Stomach (tissue), 4 donors: ENCODE measurements at regions not wholly inside any gene's neighbourhood (a gene's known extent, or its start where the extent isn't known, plus 50 kb on each side); places are given as distances from the start of the nearest gene placed in this dataset.

Source experiments
- POLR2A ChIP-seq, 4 donors: fragments of 450-650 bp; IDR thresholded peaks; one replicate each; pipeline ENCODE4 v1.6.1; 2016; ENCODE audit warnings: antibody characterized with exemption in 4 of 4, control low read depth in 2 of 4, mild to moderate bottlenecking in 1 of 4, moderate library complexity in 1 of 4
- TF ChIP-seq, protein P1 (sequence below), 7 experiments: fragments of 450-650 bp in 4 of 7; fragments of 200-600 bp in 3 of 7; sonication (generic) in 3 of 7; IDR thresholded peaks; one replicate each; pipeline ENCODE4 v1.5.1; 2016 to 2019; ENCODE audit warnings: antibody characterized with exemption in 7 of 7, control low read depth in 2 of 7, mild to moderate bottlenecking in 1 of 7

DNA sequence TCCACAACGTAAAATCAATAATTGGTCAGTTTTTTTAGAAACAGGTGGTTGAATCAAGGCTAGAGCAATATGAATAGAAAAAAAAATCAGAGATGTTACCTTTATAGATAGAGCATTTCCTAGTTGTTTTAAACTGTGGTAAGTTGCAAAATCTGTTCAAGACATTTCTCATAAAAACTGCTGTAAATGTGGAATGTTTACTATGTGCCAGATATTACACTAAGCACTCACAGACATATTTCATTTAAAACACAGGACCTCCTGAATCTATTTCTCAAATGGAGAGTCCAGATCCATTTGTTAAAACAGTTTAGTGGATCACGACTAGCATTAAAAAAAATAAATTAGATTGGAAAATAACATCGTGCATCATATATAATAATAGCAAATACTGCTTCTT is 570.0 kb upstream of the ZNF608 start:
- TF ChIP-seq, protein P1, sequence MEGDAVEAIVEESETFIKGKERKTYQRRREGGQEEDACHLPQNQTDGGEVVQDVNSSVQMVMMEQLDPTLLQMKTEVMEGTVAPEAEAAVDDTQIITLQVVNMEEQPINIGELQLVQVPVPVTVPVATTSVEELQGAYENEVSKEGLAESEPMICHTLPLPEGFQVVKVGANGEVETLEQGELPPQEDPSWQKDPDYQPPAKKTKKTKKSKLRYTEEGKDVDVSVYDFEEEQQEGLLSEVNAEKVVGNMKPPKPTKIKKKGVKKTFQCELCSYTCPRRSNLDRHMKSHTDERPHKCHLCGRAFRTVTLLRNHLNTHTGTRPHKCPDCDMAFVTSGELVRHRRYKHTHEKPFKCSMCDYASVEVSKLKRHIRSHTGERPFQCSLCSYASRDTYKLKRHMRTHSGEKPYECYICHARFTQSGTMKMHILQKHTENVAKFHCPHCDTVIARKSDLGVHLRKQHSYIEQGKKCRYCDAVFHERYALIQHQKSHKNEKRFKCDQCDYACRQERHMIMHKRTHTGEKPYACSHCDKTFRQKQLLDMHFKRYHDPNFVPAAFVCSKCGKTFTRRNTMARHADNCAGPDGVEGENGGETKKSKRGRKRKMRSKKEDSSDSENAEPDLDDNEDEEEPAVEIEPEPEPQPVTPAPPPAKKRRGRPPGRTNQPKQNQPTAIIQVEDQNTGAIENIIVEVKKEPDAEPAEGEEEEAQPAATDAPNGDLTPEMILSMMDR (IDR thresholded peaks at IDR 0.05) = no peak
- no peak for TF ChIP-seq POLR2A (IDR thresholded peaks at IDR 0.05)
